ENCODE measurements at regions not wholly inside any gene's neighbourhood (a gene's known extent, or its start where the extent isn't known, plus 50 kb on each side); places are given as distances from the start of the nearest gene placed in this dataset.

- DNase-seq = no peak
Observed at GRCh38 chr2:136550181-136550580, 215.2 kb upstream of the THSD7B start.

GRCh38 chr2:136539355-136539754, 226.0 kb upstream of the THSD7B start:
- no peak for DNase-seq

GRCh38 chr2:136538489-136538888, 226.9 kb upstream of the THSD7B start:
- DNase-seq = no peak

- DNase-seq = no peak
Observed at GRCh38 chr2:136534811-136535210, 230.5 kb upstream of the THSD7B start.

GRCh38 chr2:136532171-136532570, 233.2 kb upstream of the THSD7B start:
- DNase-seq = no peak

GRCh38 chr2:136531731-136532130, 233.6 kb upstream of the THSD7B start:
- no peak for DNase-seq

GRCh38 chr2:136530146-136530545, 235.2 kb upstream of the THSD7B start:
- no peak for DNase-seq

GRCh38 chr2:136527560-136527959, 237.8 kb upstream of the THSD7B start:
- DNase-seq = no peak

- no peak for DNase-seq
Observed at GRCh38 chr2:136522724-136523123, 242.6 kb upstream of the THSD7B start.

- no peak for DNase-seq
Observed at GRCh38 chr2:136517716-136518115, 247.6 kb upstream of the THSD7B start.

- no peak for DNase-seq
Observed at GRCh38 chr2:136510244-136510643, 255.1 kb upstream of the THSD7B start.

GRCh38 chr2:136505462-136505861, 259.9 kb upstream of the THSD7B start:
- no peak for DNase-seq

GRCh38 chr2:136502660-136503059, 262.7 kb upstream of the THSD7B start:
- DNase-seq = no peak

GRCh38 chr2:136497709-136498108, 267.6 kb upstream of the THSD7B start:
- DNase-seq = peak; percentile 26

GRCh38 chr2:136496966-136497365, 268.4 kb upstream of the THSD7B start:
- DNase-seq = no peak

- no peak for DNase-seq
Observed at GRCh38 chr2:136495636-136496035, 269.7 kb upstream of the THSD7B start.

GRCh38 chr2:136492901-136493300, 272.4 kb upstream of the THSD7B start:
- DNase-seq = no peak

GRCh38 chr2:136490100-136490499, 275.2 kb upstream of the THSD7B start:
- DNase-seq = no peak

- no peak for DNase-seq
Observed at GRCh38 chr2:136487421-136487820, 277.9 kb upstream of the THSD7B start.

GRCh38 chr2:136486115-136486514, 279.2 kb upstream of the THSD7B start:
- DNase-seq = no peak

GRCh38 chr2:136482966-136483365, 282.4 kb upstream of the THSD7B start:
- DNase-seq = no peak

- DNase-seq = no peak
Observed at GRCh38 chr2:136482006-136482405, 283.3 kb upstream of the THSD7B start.

- no peak for DNase-seq
Observed at GRCh38 chr2:136479696-136480095, 285.6 kb upstream of the THSD7B start.

- no peak for DNase-seq
Observed at GRCh38 chr2:136468799-136469369, 296.5 kb upstream of the THSD7B start.

- no peak for DNase-seq
Observed at GRCh38 chr2:136452528-136452927, 312.8 kb upstream of the THSD7B start.
